ENCODE measurements at regions not wholly inside any gene's neighbourhood (a gene's known extent, or its start where the extent isn't known, plus 50 kb on each side); places are given as distances from the start of the nearest gene placed in this dataset.

DNA sequence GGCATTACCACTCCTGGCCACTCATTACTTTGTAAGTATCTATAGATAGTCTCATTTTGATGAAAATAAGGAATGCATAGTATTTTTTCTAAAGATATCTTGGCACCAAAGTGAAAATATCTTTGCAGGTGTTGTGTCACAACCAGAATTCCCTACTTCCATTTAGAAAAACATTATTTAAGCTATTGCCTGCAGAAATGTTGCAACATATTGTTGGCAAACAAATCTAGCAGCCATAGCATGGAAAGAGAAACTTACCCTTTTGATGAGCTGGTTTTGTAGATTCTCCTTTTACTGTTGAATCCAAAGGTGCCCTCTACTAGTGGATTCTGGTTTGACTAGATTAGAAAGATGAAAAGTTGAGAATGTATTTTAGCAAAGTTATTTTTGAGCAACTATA, 138.8 kb downstream of the AREG start:
- H3K4me2 ChIP-seq (ENCODE audit: low read depth, low read length, poor library complexity, severe bottlenecking) = no peak overlapping the region
- H3K9me3 ChIP-seq (ENCODE audit: insufficient read depth, low read depth, low read length) = no peaks in the 10 kb centered on the region
- H3K36me3 ChIP-seq (ENCODE audit: insufficient read depth, low read length) = no peaks in the 10 kb centered on the region
- TF ChIP-seq EZH2phosphoT487 (IDR thresholded peaks at IDR 0.05; ENCODE audit: borderline replicate concordance) = no peak
- TF ChIP-seq, protein P1, sequence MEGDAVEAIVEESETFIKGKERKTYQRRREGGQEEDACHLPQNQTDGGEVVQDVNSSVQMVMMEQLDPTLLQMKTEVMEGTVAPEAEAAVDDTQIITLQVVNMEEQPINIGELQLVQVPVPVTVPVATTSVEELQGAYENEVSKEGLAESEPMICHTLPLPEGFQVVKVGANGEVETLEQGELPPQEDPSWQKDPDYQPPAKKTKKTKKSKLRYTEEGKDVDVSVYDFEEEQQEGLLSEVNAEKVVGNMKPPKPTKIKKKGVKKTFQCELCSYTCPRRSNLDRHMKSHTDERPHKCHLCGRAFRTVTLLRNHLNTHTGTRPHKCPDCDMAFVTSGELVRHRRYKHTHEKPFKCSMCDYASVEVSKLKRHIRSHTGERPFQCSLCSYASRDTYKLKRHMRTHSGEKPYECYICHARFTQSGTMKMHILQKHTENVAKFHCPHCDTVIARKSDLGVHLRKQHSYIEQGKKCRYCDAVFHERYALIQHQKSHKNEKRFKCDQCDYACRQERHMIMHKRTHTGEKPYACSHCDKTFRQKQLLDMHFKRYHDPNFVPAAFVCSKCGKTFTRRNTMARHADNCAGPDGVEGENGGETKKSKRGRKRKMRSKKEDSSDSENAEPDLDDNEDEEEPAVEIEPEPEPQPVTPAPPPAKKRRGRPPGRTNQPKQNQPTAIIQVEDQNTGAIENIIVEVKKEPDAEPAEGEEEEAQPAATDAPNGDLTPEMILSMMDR (conservative IDR thresholded peaks at IDR 0.05; ENCODE audit: low read length) = no peak
- H2AFZ ChIP-seq (ENCODE audit: low read length) = no peak overlapping the region
- no peaks in the 10 kb centered on the region for H3K27me3 ChIP-seq (ENCODE audit: insufficient read depth, low read length, poor library complexity, severe bottlenecking)
- H3K4me3 ChIP-seq (ENCODE audit: low read length, poor library complexity, severe bottlenecking) = no peak overlapping the region
- H3F3A ChIP-seq (ENCODE audit: low read depth) = no peaks in the 10 kb centered on the region
- H3K9ac ChIP-seq (ENCODE audit: low read depth, low read length, poor library complexity, severe bottlenecking) = no peak overlapping the region
- H3K9me2 ChIP-seq (replicated peaks; ENCODE audit: low read depth, low read length) = no peaks in the 10 kb centered on the region
- H4K20me1 ChIP-seq (ENCODE audit: insufficient read depth, low read length, poor library complexity, severe bottlenecking) = no peaks in the 10 kb centered on the region
- H3K4me1 ChIP-seq (ENCODE audit: insufficient read depth, low read length, poor library complexity, severe bottlenecking) = no peaks in the 10 kb centered on the region
- H3K79me2 ChIP-seq (ENCODE audit: insufficient read depth, low read length) = no peaks in the 10 kb centered on the region

GRCh38 chr4:74588350-74588749, 143.4 kb downstream of the AREG start:
- no peaks in the 10 kb centered on the region for H4K20me1 ChIP-seq (ENCODE audit: insufficient read depth, low read length, poor library complexity, severe bottlenecking)
- H3K27me3 ChIP-seq (ENCODE audit: insufficient read depth, low read length, poor library complexity, severe bottlenecking) = no peaks in the 10 kb centered on the region
- no peak overlapping the region for H2AFZ ChIP-seq (ENCODE audit: low read length)
- H3K9me2 ChIP-seq (replicated peaks; ENCODE audit: low read depth, low read length) = no peaks in the 10 kb centered on the region
- H3K36me3 ChIP-seq (ENCODE audit: insufficient read depth, low read length) = no peaks in the 10 kb centered on the region
- no peaks in the 10 kb centered on the region for H3F3A ChIP-seq (ENCODE audit: low read depth)
- H3K4me1 ChIP-seq (ENCODE audit: insufficient read depth, low read length, poor library complexity, severe bottlenecking) = no peaks in the 10 kb centered on the region
- H3K4me3 ChIP-seq (ENCODE audit: low read length, poor library complexity, severe bottlenecking) = no peak overlapping the region
- no peak overlapping the region for H3K4me2 ChIP-seq (ENCODE audit: low read depth, low read length, poor library complexity, severe bottlenecking)
- H3K9ac ChIP-seq (ENCODE audit: low read depth, low read length, poor library complexity, severe bottlenecking) = no peak overlapping the region
- H3K9me3 ChIP-seq (ENCODE audit: insufficient read depth, low read depth, low read length) = no peaks in the 10 kb centered on the region
- no peaks in the 10 kb centered on the region for H3K79me2 ChIP-seq (ENCODE audit: insufficient read depth, low read length)
- TF ChIP-seq EZH2phosphoT487 (IDR thresholded peaks at IDR 0.05; ENCODE audit: borderline replicate concordance) = no peak
- TF ChIP-seq, protein P1 (conservative IDR thresholded peaks at IDR 0.05; ENCODE audit: low read length) = no peak

DNA sequence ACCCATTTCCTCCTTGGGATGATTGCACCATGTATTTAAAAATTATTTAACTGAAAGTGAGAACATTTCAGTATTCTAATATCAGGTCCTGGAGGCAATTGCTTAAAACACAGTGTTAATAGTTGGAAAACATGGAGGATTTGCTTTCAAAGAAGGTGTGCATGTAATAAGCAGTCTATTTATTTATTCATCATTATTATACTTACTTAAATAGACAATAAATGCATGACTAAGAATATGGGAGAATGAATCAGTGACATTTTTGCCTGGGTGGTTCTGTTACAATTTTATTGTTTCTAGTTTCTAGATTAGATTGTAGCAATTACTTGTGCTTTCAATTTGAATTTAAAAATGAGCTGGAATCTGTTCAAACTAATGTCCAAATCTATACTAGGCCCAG, 145.5 kb downstream of the AREG start:
- no peak overlapping the region for H3K4me2 ChIP-seq (ENCODE audit: low read depth, low read length, poor library complexity, severe bottlenecking)
- no peaks in the 10 kb centered on the region for H3K36me3 ChIP-seq (ENCODE audit: insufficient read depth, low read length)
- TF ChIP-seq EZH2phosphoT487 (IDR thresholded peaks at IDR 0.05; ENCODE audit: borderline replicate concordance) = no peak
- H3K79me2 ChIP-seq (ENCODE audit: insufficient read depth, low read length) = no peaks in the 10 kb centered on the region
- no peaks in the 10 kb centered on the region for H3K4me1 ChIP-seq (ENCODE audit: insufficient read depth, low read length, poor library complexity, severe bottlenecking)
- H3K9me3 ChIP-seq (ENCODE audit: insufficient read depth, low read depth, low read length) = no peaks in the 10 kb centered on the region
- no peak overlapping the region for H3K9ac ChIP-seq (ENCODE audit: low read depth, low read length, poor library complexity, severe bottlenecking)
- H3K4me3 ChIP-seq (ENCODE audit: low read length, poor library complexity, severe bottlenecking) = no peak overlapping the region
- H4K20me1 ChIP-seq (ENCODE audit: insufficient read depth, low read length, poor library complexity, severe bottlenecking) = no peaks in the 10 kb centered on the region
- H3K27me3 ChIP-seq (ENCODE audit: insufficient read depth, low read length, poor library complexity, severe bottlenecking) = no peaks in the 10 kb centered on the region
- H2AFZ ChIP-seq (ENCODE audit: low read length) = no peak overlapping the region
- H3F3A ChIP-seq (ENCODE audit: low read depth) = no peaks in the 10 kb centered on the region
- no peaks in the 10 kb centered on the region for H3K9me2 ChIP-seq (replicated peaks; ENCODE audit: low read depth, low read length)

DNA sequence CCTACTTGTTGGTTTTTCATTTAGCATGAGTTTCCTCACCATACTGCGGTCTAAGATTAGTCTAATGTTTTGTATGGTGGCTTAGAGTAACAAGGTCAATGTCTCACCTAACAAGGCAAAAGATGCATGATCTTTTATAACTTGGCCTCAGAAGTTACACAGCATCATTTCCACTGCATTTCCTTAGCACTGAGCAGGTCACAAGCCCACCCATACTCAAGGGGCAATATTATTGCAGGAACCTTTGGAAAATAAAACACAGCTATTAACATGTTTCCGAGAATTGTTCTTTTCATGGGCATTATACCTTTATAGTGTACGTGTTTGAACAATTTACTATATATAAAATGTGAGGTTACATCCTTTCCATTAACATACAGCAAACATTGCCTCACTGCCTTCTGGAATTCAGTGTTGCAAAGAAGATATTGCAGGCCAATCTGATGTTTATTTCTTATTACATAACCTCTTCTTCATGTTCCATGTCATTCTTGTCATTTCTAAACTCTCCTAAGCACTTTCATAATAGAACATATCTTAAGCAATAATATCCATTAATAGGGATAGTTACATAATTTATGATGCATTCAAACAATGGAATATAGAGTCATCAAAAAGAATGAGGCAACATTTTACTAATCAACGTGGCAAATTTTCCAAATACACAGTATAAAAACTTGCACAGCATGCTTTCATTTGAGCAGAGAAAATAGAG, 153.8 kb downstream of the AREG start:
- TF ChIP-seq, protein P1 (conservative IDR thresholded peaks at IDR 0.05; ENCODE audit: low read length) = no peak
- TF ChIP-seq EZH2phosphoT487 (IDR thresholded peaks at IDR 0.05; ENCODE audit: borderline replicate concordance) = no peak
- Histone ChIP-seq H2AFZ (ENCODE audit: low read length) (no peak overlapping the region), H3K79me2 (ENCODE audit: insufficient read depth, low read length) (no peaks in the 10 kb centered on the region), H3F3A (ENCODE audit: low read depth) (no peaks in the 10 kb centered on the region), H4K20me1 (ENCODE audit: insufficient read depth, low read length, poor library complexity, severe bottlenecking) (no peaks in the 10 kb centered on the region), H3K36me3 (ENCODE audit: insufficient read depth, low read length) (no peaks in the 10 kb centered on the region), H3K4me3 (ENCODE audit: low read length, poor library complexity, severe bottlenecking) (no peak overlapping the region), H3K4me2 (ENCODE audit: low read depth, low read length, poor library complexity, severe bottlenecking) (no peak overlapping the region), H3K9me3 (ENCODE audit: insufficient read depth, low read depth, low read length) (no peaks in the 10 kb centered on the region), H3K9me2 (replicated peaks; ENCODE audit: low read depth, low read length) (no peaks in the 10 kb centered on the region), H3K27me3 (ENCODE audit: insufficient read depth, low read length, poor library complexity, severe bottlenecking) (no peaks in the 10 kb centered on the region), H3K4me1 (ENCODE audit: insufficient read depth, low read length, poor library complexity, severe bottlenecking) (no peaks in the 10 kb centered on the region), H3K9ac (ENCODE audit: low read depth, low read length, poor library complexity, severe bottlenecking) (no peak overlapping the region)

All from Loucy (cell line).